NT2/D1 (cell line): ENCODE measurements at regions not wholly inside any gene's neighbourhood (a gene's known extent, or its start where the extent isn't known, plus 50 kb on each side); places are given as distances from the start of the nearest gene placed in this dataset.

ENCODE experiments used
- DNase-seq: peaks from one replicate; pipeline ENCODE4 v3.0.0-alpha.2; 2011; ENCODE audit warnings: low read depth, low spot score
- H3K27me3 ChIP-seq: 2 replicates; pipeline ENCODE4 v1.6.0; 2011; ENCODE audit warnings: mild to moderate bottlenecking; ENCODE audit not compliant: insufficient read length, insufficient read depth
- H3K36me3 ChIP-seq: 2 replicates; pipeline ENCODE4 v1.6.1; 2011; ENCODE audit warnings: mild to moderate bottlenecking, low read length, mixed read lengths; ENCODE audit not compliant: insufficient read depth, insufficient read length
- H3K4me1 ChIP-seq: 2 replicates; pipeline ENCODE4 v1.5.1; 2011; ENCODE audit not compliant: insufficient read depth, insufficient read length
- H3K4me3 ChIP-seq: 2 replicates; pipeline ENCODE4 v1.5.1; 2011; ENCODE audit warnings: low read depth; ENCODE audit not compliant: insufficient read length
- H3K9ac ChIP-seq: 2 replicates; pipeline ENCODE4 v1.6.0; 2011; ENCODE audit warnings: low read depth; ENCODE audit not compliant: insufficient read length
- H3K9me3 ChIP-seq: 2 replicates; pipeline ENCODE4 v1.5.1; 2011; ENCODE audit warnings: mild to moderate bottlenecking, low read length; ENCODE audit not compliant: insufficient read depth
- SUZ12 ChIP-seq: IDR thresholded peaks from 2 replicates; pipeline ENCODE4 v1.6.1; 2011; ENCODE audit not compliant: insufficient read length, insufficient read depth; ENCODE audit errors: extremely low read depth
- YY1 ChIP-seq: IDR thresholded peaks from 2 replicates; pipeline ENCODE4 v1.6.1; 2011; ENCODE audit not compliant: insufficient read length, insufficient read depth
- ZNF274 ChIP-seq: IDR thresholded peaks from 2 replicates; pipeline ENCODE4 v1.6.1; 2011; ENCODE audit warnings: mild to moderate bottlenecking, low read depth, low read length

DNA sequence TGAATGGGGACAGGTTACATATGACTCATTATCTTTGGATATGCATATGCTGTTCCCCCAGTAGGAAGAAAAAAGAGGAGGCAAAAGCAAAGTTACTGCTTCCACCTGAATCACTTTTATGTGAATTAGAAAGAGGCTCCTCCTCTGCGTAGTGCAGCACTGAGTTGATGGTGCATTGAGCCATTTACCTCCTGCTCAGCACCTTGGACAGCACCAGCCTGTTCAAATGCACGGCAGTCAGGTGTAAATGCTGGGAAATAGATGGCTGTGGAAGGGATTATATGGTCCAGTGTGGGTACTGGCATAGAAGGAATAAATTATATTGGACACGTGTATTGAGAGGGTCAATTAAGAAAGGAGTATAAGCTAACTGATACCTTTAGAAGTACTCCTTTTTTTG is 541.9 kb upstream of the SEL1L start:
- DNase-seq = peak; percentile 43
- Histone ChIP-seq H3K9ac (no peak overlapping the region), H3K4me1 (peaks cover under 1% of the 10 kb centered on the region), H3K27me3 (no peaks in the 10 kb centered on the region), H3K4me3 (no peak overlapping the region), H3K36me3 (no peaks in the 10 kb centered on the region), H3K9me3 (0 out of 2 replicates have a peak, but pooled peaks cover 5% of the 10 kb centered on the region)
- TF ChIP-seq ZNF274 (no peak), YY1 (no peak), SUZ12 (no peak)

- Histone ChIP-seq H3K4me3 (no peak overlapping the region), H3K9ac (no peak overlapping the region), H3K9me3 (0 out of 2 replicates have a peak, but pooled peaks cover 5% of the 10 kb centered on the region), H3K4me1 (peaks cover 2% of the 10 kb centered on the region), H3K27me3 (no peaks in the 10 kb centered on the region), H3K36me3 (no peaks in the 10 kb centered on the region)
- DNase-seq = no peak
- TF ChIP-seq SUZ12 (no peak), ZNF274 (no peak), YY1 (no peak)
Measured at GRCh38 chr14:82079553-82079952, 545.9 kb upstream of the SEL1L start.

DNA sequence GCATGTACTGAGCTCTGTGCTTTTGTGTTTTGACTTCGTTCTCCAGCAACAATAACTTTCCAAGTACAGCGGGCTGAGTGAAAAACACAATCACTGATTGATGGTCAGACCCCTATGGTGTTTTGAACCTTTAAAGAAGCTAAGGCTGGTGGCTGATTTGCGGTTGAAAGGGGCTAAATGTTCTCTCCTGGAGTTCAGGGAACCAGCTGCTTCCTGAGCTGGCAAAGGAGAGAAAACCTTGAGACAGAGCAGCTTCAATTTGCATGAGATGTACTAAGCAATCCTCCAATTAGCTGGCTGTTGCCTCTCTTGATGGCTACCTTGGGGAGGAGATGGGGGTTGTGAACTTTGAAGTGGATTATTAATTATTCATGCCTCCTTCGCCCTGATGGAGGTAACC is 546.7 kb upstream of the SEL1L start:
- Histone ChIP-seq H3K9ac (no peak overlapping the region), H3K4me3 (no peak overlapping the region), H3K27me3 (no peaks in the 10 kb centered on the region), H3K4me1 (peaks cover 2% of the 10 kb centered on the region), H3K9me3 (0 out of 2 replicates have a peak, but pooled peaks cover 5% of the 10 kb centered on the region), H3K36me3 (no peaks in the 10 kb centered on the region)
- peak; percentile 79 for DNase-seq
- TF ChIP-seq YY1 = no peak
- no peak for TF ChIP-seq SUZ12
- no peak for TF ChIP-seq ZNF274

DNA sequence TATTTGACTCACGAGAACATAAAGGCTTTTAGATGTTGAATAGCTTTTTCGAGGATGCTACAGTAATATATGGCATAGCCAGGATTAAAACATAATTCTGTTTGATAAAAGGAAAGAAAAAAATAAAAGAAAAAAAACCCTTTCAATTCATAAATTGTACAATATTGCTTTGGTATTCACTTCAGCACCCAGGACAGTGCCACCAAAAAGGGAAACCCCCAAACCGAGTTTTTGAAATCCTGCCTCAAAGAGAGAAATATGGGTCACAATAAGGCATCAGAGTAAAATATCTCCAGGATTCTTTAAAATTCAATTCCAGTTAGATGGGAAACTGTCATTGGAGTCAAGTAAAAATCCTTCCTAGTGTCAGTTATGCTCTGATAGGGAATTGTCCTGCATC is 551.2 kb upstream of the SEL1L start:
- no peaks in the 10 kb centered on the region for H3K36me3 ChIP-seq
- peaks cover 2% of the 10 kb centered on the region for H3K4me1 ChIP-seq
- H3K27me3 ChIP-seq = no peaks in the 10 kb centered on the region
- no peaks in the 10 kb centered on the region for H3K9me3 ChIP-seq
- no peak for TF ChIP-seq SUZ12
- no peak for TF ChIP-seq ZNF274
- no peak for TF ChIP-seq YY1
- no peak overlapping the region for H3K4me3 ChIP-seq
- no peak overlapping the region for H3K9ac ChIP-seq
- no peak for DNase-seq

DNA sequence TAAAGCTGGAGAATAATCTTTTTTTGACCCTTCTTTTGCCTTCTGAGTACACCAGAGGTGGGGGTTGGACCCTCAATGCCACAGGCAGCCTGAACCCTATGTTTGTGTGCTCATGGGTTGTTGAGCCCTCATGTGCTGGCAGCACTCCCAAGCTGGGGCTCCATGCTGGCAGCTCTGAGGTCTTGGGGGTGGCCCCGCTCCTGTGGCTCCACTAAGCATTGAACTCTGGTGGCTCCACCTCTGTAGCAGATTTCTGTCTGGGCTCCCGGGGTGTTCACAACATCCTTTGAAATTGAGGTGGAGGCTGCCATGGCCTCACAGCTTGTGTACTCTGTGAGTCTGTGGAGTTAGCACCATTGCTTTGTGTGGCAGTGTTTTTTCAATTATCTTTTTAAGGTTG is 557.4 kb upstream of the SEL1L start:
- Histone ChIP-seq H3K4me3 (no peak overlapping the region), H3K27me3 (no peaks in the 10 kb centered on the region), H3K4me1 (no peaks in the 10 kb centered on the region), H3K9me3 (no peaks in the 10 kb centered on the region), H3K9ac (no peak overlapping the region), H3K36me3 (no peaks in the 10 kb centered on the region)
- TF ChIP-seq ZNF274 = no peak
- no peak for TF ChIP-seq YY1
- TF ChIP-seq SUZ12 = no peak
- DNase-seq = no peak

- H3K9me3 ChIP-seq = no peaks in the 10 kb centered on the region
Measured at GRCh38 chr14:82094829-82095345, 561.2 kb upstream of the SEL1L start.

GRCh38 chr14:82104013-82104412 is 570.4 kb upstream of the SEL1L start:
- no peaks in the 10 kb centered on the region for H3K9me3 ChIP-seq

More at GRCh38 chr14:82094829-82095345, 561.2 kb upstream of the SEL1L start:
- no peak for DNase-seq
- H3K4me3 ChIP-seq = no peak overlapping the region
- H3K9ac ChIP-seq = no peak overlapping the region
- H3K27me3 ChIP-seq = no peaks in the 10 kb centered on the region
- no peaks in the 10 kb centered on the region for H3K36me3 ChIP-seq
- TF ChIP-seq ZNF274 (no peak), SUZ12 (no peak), YY1 (no peak)
- no peaks in the 10 kb centered on the region for H3K4me1 ChIP-seq

More at GRCh38 chr14:82104013-82104412, 570.4 kb upstream of the SEL1L start:
- no peaks in the 10 kb centered on the region for H3K36me3 ChIP-seq
- H3K4me1 ChIP-seq = no peaks in the 10 kb centered on the region
- no peak overlapping the region for H3K9ac ChIP-seq
- no peak overlapping the region for H3K4me3 ChIP-seq
- TF ChIP-seq YY1 (no peak), SUZ12 (no peak), ZNF274 (no peak)
- DNase-seq = no peak
- H3K27me3 ChIP-seq = no peaks in the 10 kb centered on the region
